SK-N-SH (cell line): ENCODE measurements at regions not wholly inside any gene's neighbourhood (a gene's known extent, or its start where the extent isn't known, plus 50 kb on each side); places are given as distances from the start of the nearest gene placed in this dataset.

ENCODE experiments used
- CTCF ChIP-seq: fragments of 200-600 bp; sonication (generic); IDR thresholded peaks from 2 replicates; pipeline ENCODE4 v1.6.1; 2017; ENCODE audit warnings: antibody characterized with exemption, mild to moderate bottlenecking, moderate library complexity
- EP300 ChIP-seq, 2 experiments: IDR thresholded peaks; 2 replicates each; pipeline versions ENCODE4 v1.4.0 to v1.6.1; 2012; ENCODE audit warnings: borderline replicate concordance in 1 of 2, low read depth in 1 of 2, low read length in 1 of 2
- RFX5 ChIP-seq: IDR thresholded peaks from 2 replicates; pipeline ENCODE4 v1.6.1; 2012; ENCODE audit warnings: mild to moderate bottlenecking, improper control_type of control experiment, low read length
- TEAD4 ChIP-seq: IDR thresholded peaks from 2 replicates; pipeline ENCODE4 v1.4.0; 2012; ENCODE audit warnings: mild to moderate bottlenecking, borderline replicate concordance; ENCODE audit not compliant: insufficient read depth
- USF1 ChIP-seq: IDR thresholded peaks from 2 replicates; pipeline ENCODE4 v1.4.0; 2012; ENCODE audit warnings: low read depth, borderline replicate concordance
- USF2 ChIP-seq: fragments of 150-350 bp; IDR thresholded peaks from 2 replicates; pipeline ENCODE4 v1.6.1; 2017; ENCODE audit warnings: antibody characterized with exemption, low read length, low read depth, borderline replicate concordance

- no peak for TF ChIP-seq USF2
- TF ChIP-seq EP300 (IDR thresholded peaks at IDR 0.05; ENCODE audit: borderline replicate concordance in 1 of 2, low read depth in 1 of 2, low read length in 1 of 2): no peak
- TF ChIP-seq TEAD4: no peak
- no peak for TF ChIP-seq USF1
- TF ChIP-seq RFX5: no peak
- TF ChIP-seq CTCF: no peak
Measured at GRCh38 chr6:109240370-109241084, 141.7 kb downstream of the CD164 start.
